GM18861 (cell line): ENCODE measurements at regions not wholly inside any gene's neighbourhood (a gene's known extent, or its start where the extent isn't known, plus 50 kb on each side); places are given as distances from the start of the nearest gene placed in this dataset.
A peak's percentile ranks its signal among the peaks of the same experiment; 100 is the strongest.

Experiments
- ATAC-seq: cut with Tn5 transposase; IDR thresholded peaks from one replicate; pipeline ENCODE4 v1.9.1; 2021; ENCODE audit not compliant: unreplicated experiment

DNA sequence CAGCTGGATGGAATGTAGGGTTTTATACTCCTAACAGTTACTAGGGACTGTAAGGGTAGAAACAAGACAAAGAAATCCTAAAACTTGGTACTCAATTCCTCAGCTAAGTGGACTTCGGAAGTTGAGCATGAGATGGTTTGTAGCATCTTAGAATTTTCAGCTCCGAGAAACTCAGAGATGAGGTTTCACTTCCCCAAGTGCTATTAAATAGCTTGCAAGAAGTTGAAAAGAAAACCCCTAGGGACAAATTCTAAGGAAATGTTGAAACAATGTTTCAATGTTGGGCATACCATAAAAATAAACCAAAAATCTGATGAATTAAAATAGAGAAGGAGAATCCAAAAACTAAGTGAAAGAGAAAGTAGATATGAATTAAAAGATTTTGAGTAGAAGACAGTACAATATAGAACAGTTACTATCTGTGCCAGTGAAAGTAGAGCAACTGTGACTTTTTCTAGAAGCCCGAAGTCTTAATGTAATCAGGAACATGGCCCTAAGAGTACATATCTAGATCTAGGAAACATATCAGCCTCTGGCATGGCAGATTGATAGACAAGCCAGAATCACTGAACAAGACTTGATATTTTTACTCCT lies 308.6 kb upstream of the RGMB start:
- ATAC-seq = peak; percentile 84

GRCh38 chr5:98468188-98468869 lies 305.1 kb upstream of the RGMB start:
- ATAC-seq = no peak

- ATAC-seq = no peak
These were observed 302.7 kb upstream of the RGMB start for GRCh38 chr5:98470747-98471146.

GRCh38 chr5:98471458-98471857 lies 302.0 kb upstream of the RGMB start:
- ATAC-seq = no peak

- ATAC-seq = no peak
These were observed 299.2 kb upstream of the RGMB start for GRCh38 chr5:98474216-98474615.

DNA sequence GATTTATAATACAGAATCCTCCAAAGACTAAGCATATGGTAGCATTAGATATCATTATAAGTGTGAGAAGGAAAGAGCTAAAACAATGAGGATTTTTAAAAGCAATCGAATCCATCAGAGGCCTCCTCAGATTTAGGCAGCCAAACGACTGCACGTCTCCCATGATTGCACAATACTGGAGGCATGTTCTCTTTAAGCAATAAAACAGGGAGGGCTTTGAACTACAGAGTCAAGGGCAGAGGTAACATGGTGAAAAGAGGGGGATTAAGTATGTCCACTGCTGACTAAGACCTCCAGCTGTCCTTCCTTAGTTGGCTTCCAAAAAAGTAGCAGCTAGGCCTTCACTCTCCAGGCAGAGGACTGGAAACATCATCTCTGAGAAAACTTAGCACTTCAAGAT lies 298.7 kb upstream of the RGMB start:
- no peak for ATAC-seq

- ATAC-seq = no peak
These were observed 290.9 kb upstream of the RGMB start for GRCh38 chr5:98482321-98483300.

GRCh38 chr5:98483301-98483685 lies 290.2 kb upstream of the RGMB start:
- ATAC-seq = no peak

DNA sequence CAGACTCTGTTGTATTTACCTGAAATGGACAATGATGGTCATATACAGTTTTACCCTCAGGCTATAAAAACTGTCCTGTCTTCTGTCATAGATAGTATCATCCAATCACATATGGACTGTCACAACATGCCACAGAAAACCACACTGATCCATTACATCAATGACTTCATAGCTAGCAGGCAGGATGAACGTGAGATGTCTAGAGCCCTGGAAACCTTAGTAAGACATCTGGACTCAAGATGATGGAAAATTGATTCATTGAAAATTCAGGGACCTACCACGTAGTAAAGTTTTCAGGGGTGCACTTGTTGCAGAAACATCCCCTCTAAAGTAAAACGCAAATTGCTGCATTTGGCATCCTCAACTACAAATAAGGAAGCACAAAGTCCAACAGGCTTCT lies 284.4 kb upstream of the RGMB start:
- ATAC-seq = no peak

DNA sequence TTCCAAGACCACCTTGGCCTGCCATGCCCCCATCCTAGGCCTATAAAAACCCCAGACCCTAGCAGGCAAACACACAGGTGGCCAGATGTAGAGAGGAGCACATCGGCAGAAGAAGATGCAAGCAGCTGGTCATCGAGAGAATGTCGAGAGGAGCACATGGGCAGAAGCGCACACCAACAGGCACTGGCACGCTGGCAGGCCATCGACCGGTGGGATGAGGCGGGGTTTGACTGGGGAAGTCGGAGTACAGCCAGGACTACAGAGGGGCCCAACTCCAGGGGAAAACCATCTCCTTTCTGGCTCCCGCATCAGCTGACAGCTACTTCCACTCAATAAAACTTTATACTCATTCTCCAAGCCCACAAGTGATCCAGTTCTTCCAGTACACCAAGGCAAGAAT lies 283.1 kb upstream of the RGMB start:
- no peak for ATAC-seq

- ATAC-seq = no peak
These were observed 281.2 kb upstream of the RGMB start for GRCh38 chr5:98492258-98492657.

DNA sequence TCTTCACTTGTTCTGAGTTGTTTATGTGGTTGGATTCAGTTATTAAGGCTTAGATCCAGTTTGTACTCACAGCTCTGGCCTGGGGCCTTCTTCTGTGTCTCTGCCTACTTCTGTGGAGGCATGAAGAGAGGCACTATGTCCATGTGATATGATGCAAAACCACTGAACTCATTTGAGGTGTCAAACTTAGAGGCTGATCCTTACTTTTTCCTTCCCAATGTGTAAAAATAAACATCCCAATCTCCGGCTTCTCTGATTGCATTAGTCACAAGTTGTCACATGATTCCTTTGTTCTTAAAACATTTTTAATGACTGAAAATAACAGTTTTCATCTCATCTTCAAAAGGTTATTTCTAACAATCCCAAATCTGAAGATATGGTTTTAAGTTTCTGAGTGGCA lies 276.0 kb upstream of the RGMB start:
- ATAC-seq = no peak

GRCh38 chr5:98498028-98498427 lies 275.4 kb upstream of the RGMB start:
- ATAC-seq = no peak

GRCh38 chr5:98499892-98500291 lies 273.6 kb upstream of the RGMB start:
- ATAC-seq = no peak

- ATAC-seq = no peak
These were observed 272.7 kb upstream of the RGMB start for GRCh38 chr5:98500811-98501210.

- ATAC-seq = no peak
These were observed 269.8 kb upstream of the RGMB start for GRCh38 chr5:98503616-98504015.

GRCh38 chr5:98504505-98504904 lies 269.0 kb upstream of the RGMB start:
- no peak for ATAC-seq

GRCh38 chr5:98510143-98510985 lies 263.1 kb upstream of the RGMB start:
- no peak for ATAC-seq

DNA sequence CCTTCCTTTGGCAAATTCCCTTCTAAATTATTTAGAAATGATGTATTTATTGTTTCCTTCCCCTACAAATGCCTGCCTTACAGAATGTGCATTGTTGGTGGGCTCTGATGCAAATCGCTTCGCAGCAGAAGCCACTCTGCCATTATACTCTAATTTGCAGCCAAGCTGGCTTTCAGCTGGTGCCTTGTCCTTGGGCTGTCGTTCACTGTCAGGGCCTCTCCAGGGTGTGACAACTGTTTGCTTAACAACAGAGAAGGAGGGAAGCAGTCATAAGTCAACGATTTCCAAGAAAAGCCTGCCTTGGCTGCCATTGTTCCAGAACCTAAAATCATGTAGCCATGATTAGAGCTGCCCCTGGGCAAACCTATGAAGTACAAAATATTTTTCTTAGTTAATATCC lies 260.1 kb upstream of the RGMB start:
- ATAC-seq = no peak

GRCh38 chr5:98514215-98514614 lies 259.2 kb upstream of the RGMB start:
- ATAC-seq = no peak

- no peak for ATAC-seq
These were observed 256.8 kb upstream of the RGMB start for GRCh38 chr5:98516701-98517100.
